ENCODE measurements at regions not wholly inside any gene's neighbourhood (a gene's known extent, or its start where the extent isn't known, plus 50 kb on each side); places are given as distances from the start of the nearest gene placed in this dataset.
A peak's percentile ranks its signal among the peaks of the same experiment; 100 is the strongest.

DNA sequence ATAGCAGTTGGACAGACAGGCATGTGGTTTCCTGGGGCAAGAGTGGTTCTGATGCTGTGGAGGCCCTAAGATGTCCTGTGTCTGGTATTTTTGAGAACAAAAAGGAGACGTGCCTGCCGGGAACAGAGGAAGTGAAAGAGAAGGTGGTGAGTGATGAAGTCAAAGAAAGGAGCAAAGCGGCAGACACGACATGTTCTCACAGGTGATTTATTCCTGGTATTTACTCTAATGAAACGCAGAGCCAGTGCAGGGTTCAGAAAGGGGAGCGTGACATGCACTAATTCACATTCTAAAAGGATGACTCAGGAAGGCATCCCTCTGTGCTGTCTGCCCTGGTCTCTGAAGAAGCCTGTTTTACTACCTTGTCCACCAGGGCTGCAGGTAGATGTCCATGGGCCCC, 211.0 kb downstream of the KCNE4 start:
- Histone ChIP-seq H3K4me3 (no peak overlapping the region), H3K27me3 (no peaks in the 10 kb centered on the region), H3K4me1 (no peaks in the 10 kb centered on the region), H3K27ac (no peak overlapping the region), H3K9me3 (peaks cover 0 to 4% (median 0%) of the 10 kb centered on the region in 4 donors), H3K36me3 (no peaks in the 10 kb centered on the region)
- ATAC-seq (ENCODE audit: low FRiP score in 2 of 2) (no peak), DNase-seq (peak in 1 of 2 donors; percentile 15)
- WGBS, 2 donors: 42 to 47% methylated on average over 6 of the region's 6 CpGs
- TF ChIP-seq EP300 (IDR thresholded peaks at IDR 0.05) (no peak), POLR2AphosphoS5 (IDR thresholded peaks at IDR 0.05) (no peak), POLR2A (IDR thresholded peaks at IDR 0.05) (no peak)
- TF ChIP-seq, protein P1, sequence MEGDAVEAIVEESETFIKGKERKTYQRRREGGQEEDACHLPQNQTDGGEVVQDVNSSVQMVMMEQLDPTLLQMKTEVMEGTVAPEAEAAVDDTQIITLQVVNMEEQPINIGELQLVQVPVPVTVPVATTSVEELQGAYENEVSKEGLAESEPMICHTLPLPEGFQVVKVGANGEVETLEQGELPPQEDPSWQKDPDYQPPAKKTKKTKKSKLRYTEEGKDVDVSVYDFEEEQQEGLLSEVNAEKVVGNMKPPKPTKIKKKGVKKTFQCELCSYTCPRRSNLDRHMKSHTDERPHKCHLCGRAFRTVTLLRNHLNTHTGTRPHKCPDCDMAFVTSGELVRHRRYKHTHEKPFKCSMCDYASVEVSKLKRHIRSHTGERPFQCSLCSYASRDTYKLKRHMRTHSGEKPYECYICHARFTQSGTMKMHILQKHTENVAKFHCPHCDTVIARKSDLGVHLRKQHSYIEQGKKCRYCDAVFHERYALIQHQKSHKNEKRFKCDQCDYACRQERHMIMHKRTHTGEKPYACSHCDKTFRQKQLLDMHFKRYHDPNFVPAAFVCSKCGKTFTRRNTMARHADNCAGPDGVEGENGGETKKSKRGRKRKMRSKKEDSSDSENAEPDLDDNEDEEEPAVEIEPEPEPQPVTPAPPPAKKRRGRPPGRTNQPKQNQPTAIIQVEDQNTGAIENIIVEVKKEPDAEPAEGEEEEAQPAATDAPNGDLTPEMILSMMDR (IDR thresholded peaks at IDR 0.05): no peak

DNA sequence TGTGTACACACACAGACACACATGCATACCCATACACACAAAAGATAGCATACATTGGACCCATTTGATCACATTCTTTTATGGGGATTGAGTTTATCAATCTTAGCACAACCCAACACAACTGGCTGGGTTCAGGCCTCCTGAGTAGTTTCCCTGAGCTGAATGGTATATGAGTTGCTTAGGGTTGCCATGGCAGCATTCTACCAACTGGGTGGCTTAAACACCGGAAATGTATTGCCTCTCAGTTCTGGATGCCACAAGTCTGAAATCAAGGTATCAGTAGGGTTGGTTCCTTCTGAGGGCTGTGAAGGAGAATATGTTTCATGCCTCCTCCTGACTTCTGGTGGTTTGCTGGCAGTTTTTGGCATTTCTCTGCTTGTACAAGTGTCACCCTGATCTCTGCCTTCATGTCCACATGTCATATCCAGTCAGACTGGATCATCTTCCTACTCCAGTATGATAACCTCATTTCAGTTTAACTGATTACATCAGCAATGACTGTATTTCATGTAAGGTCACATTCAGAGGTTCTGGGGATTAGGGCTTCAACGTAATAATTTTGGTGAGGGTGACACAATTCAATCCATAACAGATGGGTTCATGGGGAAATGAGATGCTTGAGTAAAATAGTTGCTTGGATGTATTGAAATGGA, 212.7 kb downstream of the KCNE4 start:
- no peaks in the 10 kb centered on the region for H3K27me3 ChIP-seq
- H3K27ac ChIP-seq: no peak overlapping the region
- no peak overlapping the region for H3K4me3 ChIP-seq
- H3K9me3 ChIP-seq: peaks cover 0 to 4% (median 0%) of the 10 kb centered on the region in 4 donors
- H3K36me3 ChIP-seq: no peaks in the 10 kb centered on the region
- ATAC-seq (ENCODE audit: low FRiP score in 2 of 2): no peak
- no peak for TF ChIP-seq EP300 (IDR thresholded peaks at IDR 0.05)
- no peak for TF ChIP-seq POLR2AphosphoS5 (IDR thresholded peaks at IDR 0.05)
- TF ChIP-seq, protein P1 (IDR thresholded peaks at IDR 0.05): no peak
- TF ChIP-seq POLR2A (IDR thresholded peaks at IDR 0.05): no peak
- 83 to 90% methylated on average over 2 of the region's 2 CpGs for WGBS, 2 donors
- H3K4me1 ChIP-seq: no peaks in the 10 kb centered on the region
- DNase-seq: no peak

DNA sequence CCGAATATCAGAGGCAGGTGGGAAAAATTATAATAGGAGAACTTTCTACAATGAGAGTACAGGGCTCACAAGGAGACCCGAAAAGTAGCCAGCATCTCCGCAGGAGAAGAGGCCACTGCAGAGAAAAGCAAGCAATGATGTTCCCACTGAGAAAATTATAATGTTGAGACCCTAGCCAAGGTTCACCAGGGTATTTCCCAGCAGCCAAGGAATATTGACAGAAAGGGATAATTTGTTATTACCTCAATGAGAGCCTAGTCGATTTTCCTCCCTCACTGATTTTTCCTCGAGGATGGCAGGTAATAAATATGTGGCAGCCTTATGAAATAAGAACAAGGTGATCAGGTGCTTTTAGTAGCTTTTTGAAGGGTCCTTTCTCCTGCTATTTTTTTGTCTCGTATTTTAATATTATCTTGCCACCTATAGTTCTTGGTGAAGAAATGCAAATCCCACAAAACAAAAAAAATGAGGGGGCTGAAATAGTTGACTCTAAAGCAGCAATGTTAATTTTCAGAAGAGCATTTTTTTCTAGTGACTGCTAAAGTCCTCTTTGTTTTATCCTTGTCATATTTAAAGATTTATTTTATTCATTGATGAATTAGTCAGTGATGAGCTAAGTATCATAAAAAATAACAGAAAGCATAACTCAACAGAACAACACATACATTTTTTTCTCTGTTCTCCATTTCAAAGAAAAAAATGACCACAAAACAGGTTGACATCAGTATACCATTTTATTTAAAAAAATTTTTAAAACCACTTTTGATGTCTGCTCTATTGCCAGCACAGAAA, 215.4 kb downstream of the KCNE4 start:
- no peaks in the 10 kb centered on the region for H3K9me3 ChIP-seq
- TF ChIP-seq EP300 (IDR thresholded peaks at IDR 0.05) (no peak), POLR2A (IDR thresholded peaks at IDR 0.05) (no peak), POLR2AphosphoS5 (IDR thresholded peaks at IDR 0.05) (no peak)
- TF ChIP-seq, protein P1 (IDR thresholded peaks at IDR 0.05): no peak
- H3K4me1 ChIP-seq: no peaks in the 10 kb centered on the region
- H3K27me3 ChIP-seq: no peaks in the 10 kb centered on the region
- WGBS, 2 donors: 81 to 82% methylated on average over 6 of the region's 6 CpGs
- H3K27ac ChIP-seq: no peak overlapping the region
- no peak for ATAC-seq (ENCODE audit: low FRiP score in 2 of 2)
- H3K36me3 ChIP-seq: no peaks in the 10 kb centered on the region
- no peak overlapping the region for H3K4me3 ChIP-seq
- DNase-seq: no peak

DNA sequence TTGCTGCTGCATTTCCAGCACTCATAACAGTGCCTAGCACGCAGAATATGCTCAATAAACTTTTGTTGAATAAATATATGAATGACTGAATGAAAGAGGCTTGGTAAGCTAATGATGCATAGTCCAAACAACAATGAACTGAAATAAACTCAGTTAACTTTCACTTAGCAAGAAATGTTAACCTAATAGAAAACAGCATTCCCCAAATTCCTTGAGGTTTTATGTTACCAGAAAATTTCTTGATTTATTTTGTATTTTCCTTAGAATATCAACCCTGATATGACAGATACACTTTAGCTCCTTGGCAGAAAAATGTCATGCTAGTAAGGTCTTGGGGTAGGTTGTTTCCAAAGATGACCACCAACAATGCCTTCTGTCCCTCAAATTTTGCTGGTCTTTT, 217.4 kb downstream of the KCNE4 start:
- WGBS, 2 donors: 68 to 82% methylated on average over 1 of the region's 1 CpG
- no peaks in the 10 kb centered on the region for H3K9me3 ChIP-seq

More for the DNA sequence above, 217.4 kb downstream of the KCNE4 start:
- no peaks in the 10 kb centered on the region for H3K36me3 ChIP-seq
- TF ChIP-seq EP300 (IDR thresholded peaks at IDR 0.05): no peak
- TF ChIP-seq, protein P1 (IDR thresholded peaks at IDR 0.05): no peak
- TF ChIP-seq POLR2A (IDR thresholded peaks at IDR 0.05): no peak
- TF ChIP-seq POLR2AphosphoS5 (IDR thresholded peaks at IDR 0.05): no peak
- H3K4me3 ChIP-seq: no peak overlapping the region
- DNase-seq (no peak), ATAC-seq (ENCODE audit: low FRiP score in 2 of 2) (no peak)
- no peaks in the 10 kb centered on the region for H3K27me3 ChIP-seq
- H3K27ac ChIP-seq: no peak overlapping the region
- H3K4me1 ChIP-seq: no peaks in the 10 kb centered on the region
